Panc1 (cell line): ENCODE measurements at regions not wholly inside any gene's neighbourhood (a gene's known extent, or its start where the extent isn't known, plus 50 kb on each side); places are given as distances from the start of the nearest gene placed in this dataset.

Experiments
- ATAC-seq: fragments of 200-7000 bp; cut with Tn5 transposase; 2 replicates; pipeline ENCODE4 v1.9.1; 2020; ENCODE audit warnings: mild to moderate bottlenecking, moderate library complexity
- BruUV-seq: library from RNA; stranded (reverse); fragments of 400-500 nt; replicated peaks from 2 replicates; lab custom pipeline; 2021; lab: Mats Ljungman, UMichigan
- CTCF ChIA-PET: fragments of 300-600 bp; sonication (Branson Sonifier 250); formaldehyde crosslinking; loops from one replicate; lab custom pipeline; 2022; ENCODE audit warnings: antibody characterized with exemption; lab: Charles Lee
- POLR2A ChIA-PET: fragments of 300-600 bp; sonication (Branson Sonifier 250); formaldehyde crosslinking; loops from one replicate; lab custom pipeline; 2022; ENCODE audit warnings: antibody characterized with exemption; lab: Charles Lee
- DNase-seq: peaks from one replicate; pipeline ENCODE4 v3.0.0-alpha.2; 2010; ENCODE audit warnings: low read depth, low spot score
- H3K27ac ChIP-seq: 2 replicates; pipeline ENCODE4 v1.5.1; 2011; ENCODE audit warnings: mild to moderate bottlenecking, low read length, inconsistent platforms
- H3K27me3 ChIP-seq: fragments of 200-500 bp; sonication (Bioruptor generic); 2 replicates; pipeline ENCODE4 v1.6.0; 2014; ENCODE audit warnings: low read length, inconsistent platforms; ENCODE audit not compliant: control insufficient read depth, insufficient read depth
- H3K36me3 ChIP-seq: fragments of 200-500 bp; sonication (Bioruptor generic); 2 replicates; pipeline ENCODE4 v1.5.1; 2014; ENCODE audit warnings: inconsistent platforms, mild to moderate bottlenecking, low read length, moderate library complexity; ENCODE audit not compliant: control insufficient read depth, insufficient read depth
- H3K4me1 ChIP-seq: 2 replicates; pipeline ENCODE4 v1.5.1; 2011; ENCODE audit warnings: inconsistent platforms, mild to moderate bottlenecking, low read length, moderate library complexity; ENCODE audit not compliant: control insufficient read depth, insufficient read depth
- H3K4me3 ChIP-seq, 2 experiments: 2 replicates each; pipeline ENCODE4 v1.5.1; 2011 to 2012; ENCODE audit warnings: low read depth in 2 of 2, low read length in 2 of 2, mild to moderate bottlenecking in 2 of 2, inconsistent platforms in 1 of 2, moderate library complexity in 1 of 2
- H3K9me3 ChIP-seq: fragments of 200-500 bp; sonication (Bioruptor generic); 2 replicates; pipeline ENCODE4 v1.5.1; 2014; ENCODE audit warnings: low read depth, mild to moderate bottlenecking, inconsistent platforms, low read length, moderate library complexity; ENCODE audit not compliant: control insufficient read depth, insufficient read depth
- CTCF ChIP-seq: fragments of 450-650 bp; IDR thresholded peaks from 2 replicates; pipeline ENCODE4 v1.5.1; 2017; ENCODE audit warnings: mild to moderate bottlenecking
- POLR2AphosphoS5 ChIP-seq: IDR thresholded peaks from 2 replicates; pipeline ENCODE4 v1.6.1; 2012; ENCODE audit warnings: mild to moderate bottlenecking, low read depth, low read length, moderate library complexity
- REST ChIP-seq, 2 experiments: IDR thresholded peaks; 2 replicates each; pipeline ENCODE4 v1.6.1; 2011 to 2012; ENCODE audit warnings: low read depth in 2 of 2, control low read depth in 1 of 2, low read length in 1 of 2, mild to moderate bottlenecking in 1 of 2, moderate library complexity in 1 of 2; ENCODE audit not compliant: insufficient read depth in 1 of 2
- SIN3A ChIP-seq: IDR thresholded peaks from 2 replicates; pipeline ENCODE4 v1.6.1; 2012; ENCODE audit warnings: low read depth, mild to moderate bottlenecking, low read length, moderate library complexity, borderline replicate concordance; ENCODE audit not compliant: insufficient read depth
- TCF7L2 ChIP-seq: IDR thresholded peaks from 2 replicates; pipeline ENCODE4 v1.6.1; 2011; ENCODE audit warnings: mild to moderate bottlenecking, low read depth, low read length, inconsistent platforms
- in situ Hi-C: cut with HindIII; loops from 2 replicates; pipeline ENCODE4 v1.10.0; 2016; ENCODE audit warnings: low sequenced_read_pairs, low pct_unique_long_range_greater_than_20kb
- intact Hi-C: fragments of 100-400 bp; cut with micrococcal nuclease; formaldehyde crosslinking; loops from one replicate; pipeline ENCODE4 v1.10.0; 2022; ENCODE audit not compliant: unreplicated experiment

GRCh38 chr12:5101686-5102085 is 58.0 kb downstream of the KCNA5 start:
- no peak overlapping the region for H3K27ac ChIP-seq
- in situ Hi-C loops = no loop called here
- intact Hi-C loops = no loop called here
- H3K4me1 ChIP-seq = no peaks in the 10 kb centered on the region
- BruUV-seq = no TSS peak
- CTCF ChIA-PET = no interaction called here
- POLR2A ChIA-PET = no interaction called here
- H3K27me3 ChIP-seq = no peaks in the 10 kb centered on the region
- H3K36me3 ChIP-seq = no peaks in the 10 kb centered on the region
- DNase-seq (no peak), ATAC-seq (no peak)
- H3K4me3 ChIP-seq = no peak overlapping the region
- no peaks in the 10 kb centered on the region for H3K9me3 ChIP-seq
- no peak for TF ChIP-seq CTCF

- no peak for ATAC-seq
- POLR2A ChIA-PET = no interaction called here
- intact Hi-C loops = no loop called here
- Histone ChIP-seq H3K4me3 (no peak overlapping the region), H3K36me3 (no peaks in the 10 kb centered on the region), H3K27ac (no peak overlapping the region), H3K9me3 (no peaks in the 10 kb centered on the region), H3K27me3 (no peaks in the 10 kb centered on the region), H3K4me1 (no peaks in the 10 kb centered on the region)
- CTCF ChIA-PET = no interaction called here
- BruUV-seq = no TSS peak
- no peak for DNase-seq
- no peak for TF ChIP-seq SIN3A
- TF ChIP-seq POLR2AphosphoS5 = no peak
- TF ChIP-seq REST (IDR thresholded peaks at IDR 0.05; ENCODE audit: insufficient read depth in 1 of 2, low read depth in 2 of 2, low read length in 1 of 2) = no peak
- TF ChIP-seq TCF7L2 = no peak
- TF ChIP-seq CTCF = no peak
- in situ Hi-C loops = no loop called here
These were observed 58.6 kb downstream of the KCNA5 start for GRCh38 chr12:5102261-5102789.
